ENCODE measurements at regions not wholly inside any gene's neighbourhood (a gene's known extent, or its start where the extent isn't known, plus 50 kb on each side); places are given as distances from the start of the nearest gene placed in this dataset.

- TF ChIP-seq CTCF (conservative IDR thresholded peaks at IDR 0.05; ENCODE audit: low read depth, low read length) (no peak), EZH2 (IDR thresholded peaks at IDR 0.05; ENCODE audit: low read length, unreplicated experiment) (no peak)
Measured at GRCh38 chrX:94545722-94546121, 871.7 kb downstream of the FAM133A start.
